Osteoblast (primary cell): ENCODE measurements at regions not wholly inside any gene's neighbourhood (a gene's known extent, or its start where the extent isn't known, plus 50 kb on each side); places are given as distances from the start of the nearest gene placed in this dataset.

Experiments used
- DNase-seq: peaks from one replicate; pipeline ENCODE4 v3.0.0; 2011; ENCODE audit warnings: low spot score, mixed read lengths; ENCODE audit not compliant: insufficient read length; ENCODE audit errors: missing footprints
- H2AFZ ChIP-seq: 2 replicates; pipeline ENCODE4 v1.6.0; 2011; ENCODE audit warnings: mild to moderate bottlenecking, low read length
- H3K27ac ChIP-seq: 2 replicates; pipeline ENCODE4 v1.5.1; 2011; ENCODE audit warnings: mild to moderate bottlenecking, low read depth, low read length, moderate library complexity
- H3K27me3 ChIP-seq: 2 replicates; pipeline ENCODE4 v1.6.0; 2012; ENCODE audit warnings: mild to moderate bottlenecking, control low read depth, inconsistent platforms, low read length, moderate library complexity; ENCODE audit not compliant: insufficient read depth
- H3K36me3 ChIP-seq: 2 replicates; pipeline ENCODE4 v1.5.1; 2011; ENCODE audit warnings: mild to moderate bottlenecking, low read length, control low read depth, moderate library complexity; ENCODE audit not compliant: insufficient read depth
- H3K4me1 ChIP-seq: 2 replicates; pipeline ENCODE4 v1.5.1; 2011; ENCODE audit warnings: mild to moderate bottlenecking, low read length, control low read depth, moderate library complexity; ENCODE audit not compliant: insufficient read depth
- H3K4me2 ChIP-seq: 2 replicates; pipeline ENCODE4 v1.6.0; 2011; ENCODE audit warnings: mild to moderate bottlenecking, low read length; ENCODE audit not compliant: insufficient read depth
- H3K4me3 ChIP-seq: fragments of 200-600 bp; sonication (generic); 3 replicates; pipeline ENCODE4 v1.5.1; 2012; ENCODE audit warnings: mild to moderate bottlenecking, low read length, inconsistent platforms; ENCODE audit not compliant: insufficient read depth
- H3K79me2 ChIP-seq: 2 replicates; pipeline ENCODE4 v1.6.0; 2012; ENCODE audit warnings: mild to moderate bottlenecking, low read length, control low read depth, inconsistent platforms; ENCODE audit not compliant: insufficient read depth
- H3K9me3 ChIP-seq: 2 replicates; pipeline ENCODE4 v1.5.1; 2011; ENCODE audit warnings: low read depth, low read length, control low read depth
- H4K20me1 ChIP-seq: 2 replicates; pipeline ENCODE4 v1.6.0; 2012; ENCODE audit warnings: mild to moderate bottlenecking, low read length, control low read depth; ENCODE audit not compliant: insufficient read depth
- TF ChIP-seq, protein P1 (sequence below): IDR thresholded peaks from 2 replicates; pipeline ENCODE4 v1.5.1; 2011; ENCODE audit warnings: mild to moderate bottlenecking, low read depth, low read length, moderate library complexity; ENCODE audit errors: extremely low read depth

DNA sequence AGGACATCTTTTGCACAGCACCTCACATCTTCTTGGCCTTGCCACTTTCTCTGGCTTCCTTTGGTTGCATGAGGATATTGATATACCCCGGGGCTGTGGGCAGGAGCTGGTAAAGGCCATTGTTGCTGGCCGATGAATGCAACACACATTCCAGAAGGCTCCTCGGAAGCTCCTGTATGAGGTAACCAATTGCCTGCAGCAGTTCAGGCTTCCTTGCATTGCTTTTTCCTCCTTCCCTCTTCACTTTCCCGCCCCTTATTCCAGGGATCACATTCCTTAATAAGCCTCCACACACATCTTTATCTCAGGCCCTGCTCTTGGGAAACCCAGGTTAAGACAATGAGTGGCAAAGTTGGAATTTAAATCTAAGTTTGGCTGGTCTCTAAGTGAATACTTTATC is 505.4 kb upstream of the CLINT1 start:
- DNase-seq: no peak
- Histone ChIP-seq H3K4me1 (no peaks in the 10 kb centered on the region), H3K4me2 (no peak overlapping the region), H3K36me3 (no peaks in the 10 kb centered on the region), H3K27ac (no peak overlapping the region), H3K9me3 (no peaks in the 10 kb centered on the region), H3K27me3 (no peaks in the 10 kb centered on the region), H2AFZ (no peak overlapping the region), H3K4me3 (no peak overlapping the region), H4K20me1 (no peaks in the 10 kb centered on the region), H3K79me2 (no peaks in the 10 kb centered on the region)
- TF ChIP-seq, protein P1, sequence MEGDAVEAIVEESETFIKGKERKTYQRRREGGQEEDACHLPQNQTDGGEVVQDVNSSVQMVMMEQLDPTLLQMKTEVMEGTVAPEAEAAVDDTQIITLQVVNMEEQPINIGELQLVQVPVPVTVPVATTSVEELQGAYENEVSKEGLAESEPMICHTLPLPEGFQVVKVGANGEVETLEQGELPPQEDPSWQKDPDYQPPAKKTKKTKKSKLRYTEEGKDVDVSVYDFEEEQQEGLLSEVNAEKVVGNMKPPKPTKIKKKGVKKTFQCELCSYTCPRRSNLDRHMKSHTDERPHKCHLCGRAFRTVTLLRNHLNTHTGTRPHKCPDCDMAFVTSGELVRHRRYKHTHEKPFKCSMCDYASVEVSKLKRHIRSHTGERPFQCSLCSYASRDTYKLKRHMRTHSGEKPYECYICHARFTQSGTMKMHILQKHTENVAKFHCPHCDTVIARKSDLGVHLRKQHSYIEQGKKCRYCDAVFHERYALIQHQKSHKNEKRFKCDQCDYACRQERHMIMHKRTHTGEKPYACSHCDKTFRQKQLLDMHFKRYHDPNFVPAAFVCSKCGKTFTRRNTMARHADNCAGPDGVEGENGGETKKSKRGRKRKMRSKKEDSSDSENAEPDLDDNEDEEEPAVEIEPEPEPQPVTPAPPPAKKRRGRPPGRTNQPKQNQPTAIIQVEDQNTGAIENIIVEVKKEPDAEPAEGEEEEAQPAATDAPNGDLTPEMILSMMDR: no peak

DNA sequence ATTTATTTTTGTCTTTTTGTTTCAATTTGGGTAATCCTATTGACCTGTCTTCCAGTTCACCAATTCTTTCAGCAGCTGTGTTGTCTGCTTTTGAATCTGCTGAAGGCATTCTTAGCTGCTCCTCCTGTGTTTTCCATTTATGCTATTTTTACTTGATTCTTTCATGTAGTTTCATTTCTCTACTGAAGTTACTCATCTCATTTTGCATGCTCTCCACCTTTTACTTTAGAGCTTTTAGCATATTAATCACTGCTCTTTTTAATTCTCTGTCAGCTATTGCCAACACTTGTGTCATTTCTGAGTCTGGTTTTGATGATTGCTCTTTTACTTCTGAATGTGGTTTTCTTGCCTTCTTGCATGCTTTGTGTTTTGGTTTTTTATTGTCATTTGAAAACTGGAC is 496.0 kb upstream of the CLINT1 start:
- no peaks in the 10 kb centered on the region for H4K20me1 ChIP-seq
- H3K79me2 ChIP-seq: no peaks in the 10 kb centered on the region
- no peak for DNase-seq
- H3K9me3 ChIP-seq: no peaks in the 10 kb centered on the region
- H3K4me3 ChIP-seq: no peak overlapping the region
- no peak overlapping the region for H3K4me2 ChIP-seq
- H3K27me3 ChIP-seq: no peaks in the 10 kb centered on the region
- no peaks in the 10 kb centered on the region for H3K4me1 ChIP-seq
- no peak overlapping the region for H3K27ac ChIP-seq
- no peaks in the 10 kb centered on the region for H3K36me3 ChIP-seq
- no peak overlapping the region for H2AFZ ChIP-seq
- TF ChIP-seq, protein P1: no peak

DNA sequence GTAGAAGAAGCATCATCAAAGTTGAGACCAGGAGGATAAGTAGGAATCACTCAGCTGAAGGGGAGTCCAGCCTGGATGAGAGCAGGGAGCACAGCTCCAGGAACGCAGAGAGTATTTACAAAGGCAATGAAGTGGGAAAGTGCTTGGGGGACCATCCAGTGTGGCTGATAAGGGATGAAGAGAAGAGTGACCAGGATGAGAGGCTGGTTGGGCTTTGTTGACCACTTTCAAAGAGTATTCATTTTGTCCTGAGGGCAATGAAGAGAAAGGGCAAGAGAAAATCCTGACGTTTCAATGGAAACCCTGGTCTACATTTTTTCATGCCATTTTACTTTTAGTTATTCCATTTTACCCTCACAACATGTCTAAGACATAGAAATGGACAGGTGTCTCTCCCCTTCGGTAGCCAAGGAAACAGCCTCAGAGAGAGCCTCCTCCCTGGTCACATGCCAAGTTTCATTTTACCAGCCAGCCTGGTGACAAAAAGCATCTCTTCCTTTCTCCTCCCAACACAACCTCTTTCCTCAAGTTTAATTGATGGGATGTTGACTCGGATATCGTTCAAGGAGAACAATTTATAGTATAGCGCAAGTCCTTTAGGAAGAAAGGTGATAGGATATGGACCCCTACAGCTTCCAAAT is 492.7 kb upstream of the CLINT1 start:
- Histone ChIP-seq H3K4me1 (no peaks in the 10 kb centered on the region), H3K9me3 (no peaks in the 10 kb centered on the region), H3K79me2 (no peaks in the 10 kb centered on the region), H3K4me2 (no peak overlapping the region), H3K36me3 (no peaks in the 10 kb centered on the region), H3K4me3 (no peak overlapping the region), H3K27me3 (no peaks in the 10 kb centered on the region), H4K20me1 (no peaks in the 10 kb centered on the region), H3K27ac (no peak overlapping the region), H2AFZ (no peak overlapping the region)
- TF ChIP-seq, protein P1: no peak
- DNase-seq: no peak

DNA sequence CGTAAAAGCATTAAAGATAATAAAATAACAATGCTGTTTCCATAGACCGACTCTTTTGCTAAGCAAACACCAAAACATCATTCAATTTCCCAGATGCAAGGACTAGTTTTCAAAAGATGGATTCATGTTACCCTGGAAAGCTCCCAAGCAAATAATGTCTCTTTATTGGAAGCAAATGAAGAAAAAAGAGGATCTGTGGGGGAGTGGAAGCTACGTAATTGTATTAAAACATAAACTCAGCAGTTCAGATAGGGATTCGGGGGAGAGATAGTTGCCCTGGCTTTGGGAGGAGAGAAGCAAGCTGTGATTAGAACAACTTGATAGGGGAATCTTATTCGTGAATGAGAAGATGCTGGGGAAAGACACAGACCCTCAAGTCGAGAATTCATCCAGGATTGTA is 491.0 kb upstream of the CLINT1 start:
- Histone ChIP-seq H3K4me3 (no peak overlapping the region), H3K27me3 (no peaks in the 10 kb centered on the region), H4K20me1 (no peaks in the 10 kb centered on the region), H3K27ac (no peak overlapping the region), H3K9me3 (no peaks in the 10 kb centered on the region), H3K79me2 (no peaks in the 10 kb centered on the region), H2AFZ (peak overlapping the region; percentile 60), H3K4me2 (no peak overlapping the region), H3K4me1 (no peaks in the 10 kb centered on the region), H3K36me3 (no peaks in the 10 kb centered on the region)
- no peak for DNase-seq
- TF ChIP-seq, protein P1: no peak
